ENCODE measurements at regions not wholly inside any gene's neighbourhood (a gene's known extent, or its start where the extent isn't known, plus 50 kb on each side); places are given as distances from the start of the nearest gene placed in this dataset.

DNA sequence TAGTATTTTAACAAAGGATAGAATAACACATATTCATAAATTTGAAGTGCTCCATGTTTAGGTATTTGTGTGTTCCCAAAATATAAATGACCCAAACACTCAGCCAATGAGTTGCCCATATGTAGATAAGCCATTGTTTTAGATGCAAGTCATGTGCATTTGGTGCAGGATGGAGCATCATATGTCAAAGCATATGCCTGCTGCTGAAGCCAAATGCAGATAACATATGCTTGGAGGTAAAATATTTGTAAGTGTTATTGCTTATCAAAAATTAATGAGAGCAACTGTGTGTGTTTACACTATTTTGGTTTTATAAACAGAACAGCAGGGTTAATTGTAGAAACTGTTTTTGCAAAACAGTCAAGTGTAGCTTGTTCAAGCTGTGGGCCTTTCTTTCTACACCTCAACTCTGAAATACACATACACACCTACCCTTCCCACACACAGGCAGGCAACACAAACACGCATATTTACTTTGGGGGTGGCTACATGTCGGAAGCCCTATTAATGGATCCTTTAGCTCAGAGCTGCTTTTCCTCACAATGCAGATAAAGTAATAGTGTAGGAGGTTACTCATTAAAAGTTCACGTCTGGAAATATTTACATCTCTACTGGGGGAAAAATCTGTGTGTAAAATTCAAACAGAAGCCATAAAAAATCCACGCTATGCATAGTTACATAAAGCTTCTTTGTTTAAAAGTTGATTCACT, 521.4 kb downstream of the ZNF385D start:
- Histone ChIP-seq H4K91ac (replicated peaks; ENCODE audit: insufficient read length, low read length) (no peak overlapping the region), H3K56ac (replicated peaks; ENCODE audit: insufficient read length, low read depth, low read length) (no peak overlapping the region), H3K79me1 (ENCODE audit: low read depth, low read length) (no peaks in the 10 kb centered on the region), H2BK120ac (replicated peaks; ENCODE audit: low read depth, low read length) (no peak overlapping the region), H3K4me3 (ENCODE audit: extremely low read depth in 1 of 4, insufficient read depth in 2 of 4, low read depth in 3 of 4, low read length in 4 of 4) (no peak overlapping the region), H2BK15ac (ENCODE audit: low read length) (no peak overlapping the region), H3K23me2 (ENCODE audit: low read depth, low read length) (no peaks in the 10 kb centered on the region), H3K79me2 (ENCODE audit: control insufficient read depth in 1 of 2, insufficient read depth in 2 of 2, low read length in 2 of 2) (no peaks in the 10 kb centered on the region), H4K5ac (ENCODE audit: insufficient read length, low read depth, low read length) (no peak overlapping the region), H3K36me3 (ENCODE audit: control insufficient read depth in 2 of 4, insufficient read depth in 4 of 4, low read length in 3 of 4) (no peaks in the 10 kb centered on the region), H2AK5ac (ENCODE audit: low read depth, low read length) (no peak overlapping the region), H3K9ac (replicated peaks in 1 of 4; ENCODE audit: extremely low read depth in 1 of 4, low read depth in 3 of 4, low read length in 3 of 4) (no peak overlapping the region), H3K4me1 (replicated peaks in 1 of 4; ENCODE audit: control insufficient read depth in 3 of 4, insufficient read depth in 4 of 4, low read length in 3 of 4) (no peaks in the 10 kb centered on the region), H3K9me3 (ENCODE audit: insufficient read depth in 2 of 2, low read depth in 1 of 2, low read length in 1 of 2) (no peaks in the 10 kb centered on the region), H3K27ac (ENCODE audit: low read depth, low read length) (no peak overlapping the region), H4K20me1 (replicated peaks in 1 of 2; ENCODE audit: control insufficient read depth in 1 of 2, insufficient read depth in 2 of 2, low read length in 2 of 2) (no peaks in the 10 kb centered on the region), H3K18ac (ENCODE audit: extremely low read depth, low read length) (no peak overlapping the region), H3K23ac (ENCODE audit: insufficient read length) (no peak overlapping the region), H3K4ac (replicated peaks; ENCODE audit: insufficient read length, low read depth, low read length) (no peak overlapping the region), H3K14ac (ENCODE audit: insufficient read length) (no peak overlapping the region), H3K4me2 (ENCODE audit: insufficient read depth in 1 of 2, low read depth in 2 of 2, low read length in 2 of 2) (no peak overlapping the region), H3K27me3 (replicated peaks in 1 of 4; ENCODE audit: control insufficient read depth in 3 of 4, extremely low read depth in 1 of 4, insufficient read depth in 3 of 4, low read length in 3 of 4) (no peaks in the 10 kb centered on the region; a peak in 1 of 7 replicates), H2AFZ (ENCODE audit: low read length) (no peak overlapping the region), H2BK12ac (ENCODE audit: low read depth, low read length) (no peak overlapping the region), H2BK20ac (ENCODE audit: low read length) (no peak overlapping the region), H4K8ac (ENCODE audit: extremely low read depth, insufficient read depth, low read length) (no peak overlapping the region), H2BK5ac (ENCODE audit: low read depth, low read length) (no peak overlapping the region)
- ChIA-PET POLR2A (ENCODE audit: partially characterized antibody) (no interaction called here), CTCF (ENCODE audit: partially characterized antibody) (interaction anchor here (1.6 kb wide), 1 partner anchor 13 kb away, joined by 4 read pairs; no protein-coding TSS in a partner anchor)
- DNase-seq (ENCODE audit: low read depth in 1 of 2, low spot score in 2 of 2) (no peak), FAIRE-seq (no peak)
- TF ChIP-seq SRF (IDR thresholded peaks at IDR 0.05; ENCODE audit: low read depth, low read length) = no peak
- WGBS, 2 experiments (ENCODE audit: extremely low coverage in 1 of 2, insufficient coverage in 1 of 2, insufficient read length in 1 of 2, insufficient replicate concordance in 2 of 2, low coverage in 1 of 2, low lambda C conversion rate in 2 of 2, missing lambda C conversion rate in 1 of 2) = 88% methylated on average over 4 of the region's 4 CpGs; no CpG with 5 or more reads in 1 of the 2 experiments
